Testis (tissue), 2 donors: ENCODE measurements at regions not wholly inside any gene's neighbourhood (a gene's known extent, or its start where the extent isn't known, plus 50 kb on each side); places are given as distances from the start of the nearest gene placed in this dataset.

Experiments
- DNase-seq: peaks from one replicate; pipeline ENCODE4 v3.0.0-alpha.2; 2019
- H3K27ac ChIP-seq, 2 donors: fragments of 200-600 bp; sonication (generic); one replicate each; pipeline ENCODE4 v1.5.1; 2019
- H3K27me3 ChIP-seq: fragments of 200-600 bp; sonication (generic); one replicate; pipeline ENCODE4 v1.5.1; 2019
- H3K36me3 ChIP-seq: fragments of 200-600 bp; sonication (generic); one replicate; pipeline ENCODE4 v1.5.1; 2017; ENCODE audit warnings: low read depth; ENCODE audit errors: missing control alignments
- H3K4me1 ChIP-seq: fragments of 200-600 bp; sonication (generic); one replicate; pipeline ENCODE4 v1.5.1; 2019
- H3K4me3 ChIP-seq, 2 donors: fragments of 200-600 bp; sonication (generic); one replicate each; pipeline ENCODE4 v1.5.1; 2017 to 2019
- H3K9me3 ChIP-seq: fragments of 200-600 bp; sonication (generic); one replicate; pipeline ENCODE4 v1.5.1; 2017
- CTCF ChIP-seq, 3 experiments: fragments of 450-650 bp in 2 of 3; fragments of 200-600 bp in 1 of 3; sonication (generic) in 1 of 3; IDR thresholded peaks; one replicate each; pipeline ENCODE4 v1.5.1; 2016 to 2019; ENCODE audit warnings: antibody characterized with exemption in 3 of 3, mild to moderate bottlenecking in 2 of 3, moderate library complexity in 1 of 3
- POLR2A ChIP-seq: fragments of 450-650 bp; IDR thresholded peaks from one replicate; pipeline ENCODE4 v1.6.1; 2017; ENCODE audit warnings: antibody characterized with exemption, mild to moderate bottlenecking, moderate library complexity
- WGBS, 2 donors: methylation state at CpG; one replicate each; pipeline ENCODE4 v1.1.5; 2018; 5-methylcytosine and 5-hydroxymethylcytosine counted together
- intact Hi-C: fragments of 100-400 bp; cut with DNase I; formaldehyde crosslinking; loops from one replicate; pipeline ENCODE4 v1.15.1; 2023; ENCODE audit warnings: low total_unique reads

- Histone ChIP-seq H3K27ac (no peak overlapping the region), H3K9me3 (no peaks in the 10 kb centered on the region), H3K36me3 (no peaks in the 10 kb centered on the region), H3K27me3 (no peaks in the 10 kb centered on the region), H3K4me3 (no peak overlapping the region), H3K4me1 (no peaks in the 10 kb centered on the region)
- TF ChIP-seq POLR2A: no peak
- no peak for TF ChIP-seq CTCF (IDR thresholded peaks at IDR 0.05)
- 75 to 84% methylated on average over 8 to 9 of the region's 9 CpGs for WGBS, 2 donors
- DNase-seq: peak; percentile 17
- intact Hi-C loops: no loop called here
Observed at GRCh38 chr12:38384816-38385378, 68.3 kb downstream of the ALG10B start.

- TF ChIP-seq CTCF (IDR thresholded peaks at IDR 0.05): no peak
- TF ChIP-seq POLR2A: no peak
- no peak for DNase-seq
- H3K27me3 ChIP-seq: no peaks in the 10 kb centered on the region
- no peak overlapping the region for H3K27ac ChIP-seq
- no peak overlapping the region for H3K4me3 ChIP-seq
- no peaks in the 10 kb centered on the region for H3K9me3 ChIP-seq
- no peaks in the 10 kb centered on the region for H3K4me1 ChIP-seq
- no peaks in the 10 kb centered on the region for H3K36me3 ChIP-seq
- 42 to 65% methylated on average over 1 of the region's 1 CpG for WGBS, 2 donors
- intact Hi-C loops: no loop called here
Observed at GRCh38 chr12:38385486-38385885, 68.9 kb downstream of the ALG10B start.

GRCh38 chr12:38386205-38386985 lies 69.8 kb downstream of the ALG10B start:
- intact Hi-C loops: no loop called here
- Histone ChIP-seq H3K4me1 (no peaks in the 10 kb centered on the region), H3K9me3 (no peaks in the 10 kb centered on the region), H3K27ac (no peak overlapping the region), H3K27me3 (no peaks in the 10 kb centered on the region), H3K4me3 (no peak overlapping the region), H3K36me3 (no peaks in the 10 kb centered on the region)
- no peak for DNase-seq
- TF ChIP-seq CTCF (IDR thresholded peaks at IDR 0.05) (no peak), POLR2A (no peak)
- 60 to 65% methylated on average over 4 of the region's 4 CpGs for WGBS, 2 donors

- no peak overlapping the region for H3K27ac ChIP-seq
- TF ChIP-seq CTCF (IDR thresholded peaks at IDR 0.05): no peak
- no peak for TF ChIP-seq POLR2A
- DNase-seq: no peak
- H3K9me3 ChIP-seq: no peaks in the 10 kb centered on the region
- intact Hi-C loops: no loop called here
- H3K4me3 ChIP-seq: no peak overlapping the region
- no peaks in the 10 kb centered on the region for H3K4me1 ChIP-seq
- no peaks in the 10 kb centered on the region for H3K27me3 ChIP-seq
- no peaks in the 10 kb centered on the region for H3K36me3 ChIP-seq
Observed at GRCh38 chr12:38389614-38390013, 73.0 kb downstream of the ALG10B start.

GRCh38 chr12:38391007-38391406 lies 74.4 kb downstream of the ALG10B start:
- no peaks in the 10 kb centered on the region for H3K4me1 ChIP-seq
- intact Hi-C loops: no loop called here
- H3K27me3 ChIP-seq: no peaks in the 10 kb centered on the region
- no peak overlapping the region for H3K27ac ChIP-seq
- no peaks in the 10 kb centered on the region for H3K9me3 ChIP-seq
- TF ChIP-seq CTCF (IDR thresholded peaks at IDR 0.05) (no peak), POLR2A (no peak)
- H3K36me3 ChIP-seq: no peaks in the 10 kb centered on the region
- no peak for DNase-seq
- WGBS, 2 donors: 76 to 100% methylated on average over 1 of the region's 1 CpG
- no peak overlapping the region for H3K4me3 ChIP-seq
